PC-9 (cell line): ENCODE measurements at regions not wholly inside any gene's neighbourhood (a gene's known extent, or its start where the extent isn't known, plus 50 kb on each side); places are given as distances from the start of the nearest gene placed in this dataset.

ENCODE experiments used
- BruUV-seq: library from RNA; stranded (reverse); fragments of 400-500 nt; replicated peaks from 2 replicates; lab custom pipeline; 2021; lab: Mats Ljungman, UMichigan
- CTCF ChIA-PET: fragments of 300-600 bp; sonication (Branson Sonifier 250); formaldehyde crosslinking; loops from one replicate; lab custom pipeline; 2022; ENCODE audit warnings: antibody characterized with exemption; lab: Charles Lee
- POLR2A ChIA-PET: fragments of 300-600 bp; sonication (Branson Sonifier 250); formaldehyde crosslinking; loops from one replicate; lab custom pipeline; 2022; ENCODE audit warnings: antibody characterized with exemption; ENCODE audit not compliant: unreplicated experiment; lab: Charles Lee
- DNase-seq, 2 experiments: peaks; one replicate each; pipeline versions ENCODE4 v3.0.0 to v3.0.0-alpha.2; 2015 to 2022; ENCODE audit warnings: mixed read lengths in 1 of 2
- H2AFZ ChIP-seq: fragments of 200-600 bp; sonication (generic); 2 replicates; pipeline ENCODE4 v1.8.1; 2017; ENCODE audit warnings: antibody characterized with exemption
- H3F3A ChIP-seq: fragments of 200-600 bp; sonication (generic); 2 replicates; pipeline ENCODE4 v1.8.1; 2017; ENCODE audit warnings: antibody characterized with exemption, mild to moderate bottlenecking, low read depth; ENCODE audit not compliant: insufficient read depth
- H3K27ac ChIP-seq: fragments of 200-600 bp; sonication (generic); 2 replicates; pipeline ENCODE4 v1.6.1; 2016; ENCODE audit warnings: mixed run types
- H3K27me3 ChIP-seq: fragments of 200-600 bp; sonication (generic); 2 replicates; pipeline ENCODE4 v1.6.1; 2016; ENCODE audit warnings: low read depth, mixed run types; ENCODE audit not compliant: insufficient read depth
- H3K36me3 ChIP-seq: fragments of 200-600 bp; sonication (generic); 2 replicates; pipeline ENCODE4 v1.6.1; 2016; ENCODE audit warnings: low read depth, mixed run types
- H3K4me1 ChIP-seq: fragments of 200-600 bp; sonication (generic); replicated peaks from 2 replicates; pipeline ENCODE4 v1.6.1; 2016; ENCODE audit warnings: mixed run types; ENCODE audit not compliant: insufficient read depth
- H3K4me2 ChIP-seq: fragments of 200-600 bp; sonication (generic); 2 replicates; pipeline ENCODE4 v1.6.1; 2017; ENCODE audit warnings: mixed run types
- H3K4me3 ChIP-seq: fragments of 200-600 bp; sonication (generic); 2 replicates; pipeline ENCODE4 v1.6.1; 2016; ENCODE audit warnings: mixed run types
- H3K79me2 ChIP-seq: fragments of 200-600 bp; sonication (generic); 2 replicates; pipeline ENCODE4 v1.6.1; 2017; ENCODE audit warnings: low read depth, mixed run types
- H3K9me2 ChIP-seq: fragments of 200-600 bp; sonication (generic); 2 replicates; pipeline ENCODE4 v1.8.1; 2017; ENCODE audit warnings: mild to moderate bottlenecking; ENCODE audit not compliant: insufficient read depth
- H3K9me3 ChIP-seq: fragments of 200-600 bp; sonication (generic); 2 replicates; pipeline ENCODE4 v1.8.1; 2016; ENCODE audit warnings: low read depth; ENCODE audit not compliant: insufficient read depth
- H4K20me1 ChIP-seq: fragments of 200-600 bp; sonication (generic); 2 replicates; pipeline ENCODE4 v1.8.1; 2017; ENCODE audit not compliant: insufficient read depth
- EZH2 ChIP-seq: fragments of 200-600 bp; sonication (generic); IDR thresholded peaks from 2 replicates; pipeline ENCODE4 v1.8.0; 2017; ENCODE audit warnings: antibody characterized with exemption, low read depth
- intact Hi-C: fragments of 100-400 bp; cut with micrococcal nuclease; formaldehyde crosslinking; loops from one replicate; pipeline ENCODE4 v1.10.0; 2022; ENCODE audit not compliant: unreplicated experiment
- TF ChIP-seq, protein P1 (sequence below): fragments of 200-600 bp; sonication (generic); conservative IDR thresholded peaks from 2 replicates; pipeline ENCODE4 v1.6.1; 2017; ENCODE audit warnings: mixed run types, antibody characterized with exemption, mild to moderate bottlenecking, moderate library complexity

DNA sequence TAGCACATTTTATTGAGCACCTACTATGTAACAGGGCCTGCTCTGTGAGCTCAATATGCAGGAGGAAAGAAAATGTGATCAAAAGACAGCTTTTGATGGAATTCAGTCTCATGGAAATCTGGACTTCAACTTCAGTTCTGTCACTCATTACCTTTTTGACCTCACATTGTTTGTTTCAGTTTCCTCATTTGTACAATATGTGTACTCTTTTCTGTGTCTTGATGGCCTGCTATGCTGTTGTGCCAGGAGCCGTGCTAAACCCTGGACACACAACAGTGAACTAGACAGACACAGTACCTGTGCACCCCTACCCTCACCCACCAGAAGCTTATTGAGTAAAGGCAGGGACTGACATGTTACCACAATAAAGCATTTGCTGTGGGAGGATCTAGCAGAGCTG lies 162.9 kb upstream of the FGGY start:
- no peak for DNase-seq
- CTCF ChIA-PET: no interaction called here
- Histone ChIP-seq H3K4me1 (peaks cover 32% of the 10 kb centered on the region), H2AFZ (no peak overlapping the region), H3K9me2 (no peaks in the 10 kb centered on the region), H4K20me1 (no peaks in the 10 kb centered on the region), H3K27ac (no peak overlapping the region), H3F3A (peaks cover 9% of the 10 kb centered on the region; the same call in 1 of the 2 replicates), H3K9me3 (no peaks in the 10 kb centered on the region), H3K27me3 (no peaks in the 10 kb centered on the region), H3K79me2 (no peaks in the 10 kb centered on the region), H3K4me2 (no peak overlapping the region), H3K4me3 (no peak overlapping the region), H3K36me3 (no peaks in the 10 kb centered on the region)
- BruUV-seq: no TSS peak
- POLR2A ChIA-PET: no interaction called here
- intact Hi-C loops: no loop called here
- TF ChIP-seq, protein P1, sequence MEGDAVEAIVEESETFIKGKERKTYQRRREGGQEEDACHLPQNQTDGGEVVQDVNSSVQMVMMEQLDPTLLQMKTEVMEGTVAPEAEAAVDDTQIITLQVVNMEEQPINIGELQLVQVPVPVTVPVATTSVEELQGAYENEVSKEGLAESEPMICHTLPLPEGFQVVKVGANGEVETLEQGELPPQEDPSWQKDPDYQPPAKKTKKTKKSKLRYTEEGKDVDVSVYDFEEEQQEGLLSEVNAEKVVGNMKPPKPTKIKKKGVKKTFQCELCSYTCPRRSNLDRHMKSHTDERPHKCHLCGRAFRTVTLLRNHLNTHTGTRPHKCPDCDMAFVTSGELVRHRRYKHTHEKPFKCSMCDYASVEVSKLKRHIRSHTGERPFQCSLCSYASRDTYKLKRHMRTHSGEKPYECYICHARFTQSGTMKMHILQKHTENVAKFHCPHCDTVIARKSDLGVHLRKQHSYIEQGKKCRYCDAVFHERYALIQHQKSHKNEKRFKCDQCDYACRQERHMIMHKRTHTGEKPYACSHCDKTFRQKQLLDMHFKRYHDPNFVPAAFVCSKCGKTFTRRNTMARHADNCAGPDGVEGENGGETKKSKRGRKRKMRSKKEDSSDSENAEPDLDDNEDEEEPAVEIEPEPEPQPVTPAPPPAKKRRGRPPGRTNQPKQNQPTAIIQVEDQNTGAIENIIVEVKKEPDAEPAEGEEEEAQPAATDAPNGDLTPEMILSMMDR: no peak
- no peak for TF ChIP-seq EZH2

DNA sequence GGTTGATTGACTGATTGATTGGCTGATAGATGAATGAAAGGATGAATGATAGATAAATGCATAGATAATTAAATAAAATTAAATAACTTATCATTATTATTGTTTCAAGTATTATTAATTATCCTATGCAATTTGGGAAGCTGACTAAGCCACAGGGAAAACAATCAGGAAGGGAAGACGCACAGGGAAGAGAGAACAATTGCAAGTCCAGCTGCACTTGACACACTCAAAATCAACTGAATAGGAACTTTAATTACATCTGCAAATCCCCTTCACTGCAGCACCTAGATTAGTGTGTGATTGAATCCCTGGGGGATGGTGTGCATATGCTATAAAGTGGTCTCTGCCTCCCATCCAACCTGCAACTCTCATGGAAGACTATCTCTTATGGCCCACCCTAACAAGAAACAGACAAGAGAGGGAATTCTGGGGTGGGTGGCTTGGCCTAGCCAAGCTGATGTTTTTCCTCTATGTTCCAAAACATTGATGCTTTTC lies 161.1 kb upstream of the FGGY start:
- H3K36me3 ChIP-seq: no peaks in the 10 kb centered on the region
- H4K20me1 ChIP-seq: no peaks in the 10 kb centered on the region
- intact Hi-C loops: no loop called here
- peaks cover 45% of the 10 kb centered on the region for H3K4me1 ChIP-seq
- no peaks in the 10 kb centered on the region for H3K79me2 ChIP-seq
- no TSS peak for BruUV-seq
- H2AFZ ChIP-seq: no peak overlapping the region
- H3K4me2 ChIP-seq: no peak overlapping the region
- H3F3A ChIP-seq: peaks cover 18% of the 10 kb centered on the region
- no peaks in the 10 kb centered on the region for H3K9me2 ChIP-seq
- no peak overlapping the region for H3K4me3 ChIP-seq
- H3K27me3 ChIP-seq: no peaks in the 10 kb centered on the region
- DNase-seq: peak in 1 of 2 experiments; percentile 27
- no peaks in the 10 kb centered on the region for H3K9me3 ChIP-seq
- POLR2A ChIA-PET: no interaction called here
- CTCF ChIA-PET: no interaction called here
- TF ChIP-seq EZH2: no peak
- TF ChIP-seq, protein P1: no peak
- H3K27ac ChIP-seq: peak overlapping the region; percentile 30; the same call in 1 of the 2 replicates

DNA sequence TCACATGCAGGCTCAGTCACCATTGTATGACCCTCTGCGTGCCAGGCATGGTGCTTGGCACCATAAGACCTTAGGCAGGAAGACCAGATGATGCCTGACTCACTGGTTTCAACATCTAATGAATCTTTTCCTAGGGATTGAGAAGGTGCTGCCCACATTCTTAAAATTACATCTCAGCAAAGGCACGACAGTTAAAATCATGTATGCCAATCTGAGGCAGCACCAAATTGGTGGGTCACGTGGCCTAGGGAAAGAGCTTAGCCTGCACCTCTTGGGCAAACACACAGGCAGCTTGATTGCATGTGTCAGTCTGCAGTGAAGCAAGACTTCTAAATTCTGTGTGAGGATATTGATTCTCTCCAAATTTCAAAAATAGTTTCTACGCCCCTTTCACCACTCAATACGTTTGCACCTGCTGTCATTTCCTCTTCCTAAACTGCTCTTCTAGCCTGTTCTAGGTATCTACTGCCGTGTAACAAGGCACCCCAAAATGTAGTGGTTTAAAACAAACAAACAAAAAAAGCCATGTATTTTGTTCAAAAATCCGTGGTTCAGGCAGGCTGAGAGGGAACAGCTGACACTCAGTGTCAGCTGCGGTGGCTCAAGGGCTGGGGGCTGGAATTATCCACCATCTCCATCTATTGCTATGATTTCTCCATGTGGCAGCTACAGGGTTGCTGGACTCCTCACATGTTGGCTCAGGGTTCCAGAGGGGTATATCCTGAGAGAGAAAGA lies 160.2 kb upstream of the FGGY start:
- H3K9me2 ChIP-seq: no peaks in the 10 kb centered on the region
- intact Hi-C loops: no loop called here
- CTCF ChIA-PET: no interaction called here
- H3K27me3 ChIP-seq: no peaks in the 10 kb centered on the region
- H3K4me3 ChIP-seq: no peak overlapping the region
- no TSS peak for BruUV-seq
- H3K4me2 ChIP-seq: no peak overlapping the region
- no peaks in the 10 kb centered on the region for H3K9me3 ChIP-seq
- H4K20me1 ChIP-seq: no peaks in the 10 kb centered on the region
- H3K79me2 ChIP-seq: no peaks in the 10 kb centered on the region
- H3K4me1 ChIP-seq: peaks cover 54% of the 10 kb centered on the region
- peak overlapping the region; percentile 30; the same call in 1 of the 2 replicates for H3K27ac ChIP-seq
- POLR2A ChIA-PET: interaction anchor here (0.7 kb wide), 1 partner anchor 71 kb away, joined by 6 read pairs; no protein-coding TSS in a partner anchor
- no peak overlapping the region for H2AFZ ChIP-seq
- H3F3A ChIP-seq: peaks cover 24% of the 10 kb centered on the region
- TF ChIP-seq EZH2: no peak
- TF ChIP-seq, protein P1: no peak
- peak in 1 of 2 experiments; percentile 45 for DNase-seq
- H3K36me3 ChIP-seq: no peaks in the 10 kb centered on the region
